H9 (cell line): ENCODE measurements at regions not wholly inside any gene's neighbourhood (a gene's known extent, or its start where the extent isn't known, plus 50 kb on each side); places are given as distances from the start of the nearest gene placed in this dataset.

ENCODE experiments used
- DNase-seq: peaks from one replicate; pipeline ENCODE4 v3.0.0-alpha.2; 2017
- H2AFZ ChIP-seq: one replicate; pipeline ENCODE4 v1.6.1; 2013; ENCODE audit warnings: mild to moderate bottlenecking, low read length, control low read depth, moderate library complexity
- H2AK5ac ChIP-seq: 2 replicates; pipeline ENCODE4 v1.6.1; 2013; ENCODE audit warnings: low read length, control low read depth, mixed read lengths; ENCODE audit not compliant: insufficient read length
- H2BK120ac ChIP-seq: one replicate; pipeline ENCODE4 v1.6.1; 2013; ENCODE audit warnings: low read depth, mild to moderate bottlenecking, low read length, control low read depth, inconsistent platforms; ENCODE audit not compliant: poor library complexity, severe bottlenecking
- H2BK12ac ChIP-seq: 2 replicates; pipeline ENCODE4 v1.6.1; 2013; ENCODE audit warnings: low read length, control low read depth, mixed read lengths, low read depth; ENCODE audit not compliant: insufficient read length
- H2BK15ac ChIP-seq: 2 replicates; pipeline ENCODE4 v1.6.1; 2013; ENCODE audit warnings: low read depth, low read length, control low read depth
- H2BK20ac ChIP-seq: one replicate; pipeline ENCODE4 v1.6.1; 2013; ENCODE audit warnings: low read depth, mild to moderate bottlenecking, low read length, control low read depth, inconsistent platforms; ENCODE audit not compliant: poor library complexity, severe bottlenecking
- H2BK5ac ChIP-seq: 2 replicates; pipeline ENCODE4 v1.6.1; 2013; ENCODE audit warnings: low read length, control low read depth, mixed read lengths; ENCODE audit not compliant: insufficient read length
- H3K14ac ChIP-seq: 2 replicates; pipeline ENCODE4 v1.6.1; 2013; ENCODE audit warnings: low read length, control low read depth; ENCODE audit not compliant: insufficient read depth
- H3K18ac ChIP-seq: 2 replicates; pipeline ENCODE4 v1.6.1; 2013; ENCODE audit warnings: low read depth, mild to moderate bottlenecking, mixed read lengths, low read length, control low read depth; ENCODE audit not compliant: insufficient read length
- H3K23ac ChIP-seq: 2 replicates; pipeline ENCODE4 v1.6.1; 2013; ENCODE audit warnings: low read length, control low read depth, mixed read lengths, low read depth; ENCODE audit not compliant: insufficient read length
- H3K23me2 ChIP-seq: 2 replicates; pipeline ENCODE4 v1.6.1; 2013; ENCODE audit warnings: low read depth, mild to moderate bottlenecking, mixed read lengths, low read length, control low read depth; ENCODE audit not compliant: insufficient read length, poor library complexity, severe bottlenecking
- H3K27ac ChIP-seq: 2 replicates; pipeline ENCODE4 v1.5.1; 2013; ENCODE audit warnings: low read length, control low read depth, mixed read lengths, low read depth; ENCODE audit not compliant: insufficient read length
- H3K27me3 ChIP-seq: 2 replicates; pipeline ENCODE4 v1.6.1; 2013; ENCODE audit warnings: low read length, control low read depth, inconsistent platforms; ENCODE audit not compliant: insufficient read depth
- H3K4ac ChIP-seq: 2 replicates; pipeline ENCODE4 v1.6.1; 2013; ENCODE audit warnings: low read depth, mild to moderate bottlenecking, control low read depth, inconsistent platforms, low read length, moderate library complexity
- H3K4me1 ChIP-seq: 2 replicates; pipeline ENCODE4 v1.6.1; 2013; ENCODE audit warnings: low read length, control low read depth, inconsistent platforms; ENCODE audit not compliant: insufficient read depth
- H3K4me2 ChIP-seq: 2 replicates; pipeline ENCODE4 v1.6.1; 2013; ENCODE audit warnings: low read length, control low read depth, mixed read lengths; ENCODE audit not compliant: insufficient read length, insufficient read depth
- H3K56ac ChIP-seq: 2 replicates; pipeline ENCODE4 v1.6.1; 2013; ENCODE audit warnings: low read depth, mild to moderate bottlenecking, mixed read lengths, low read length, control low read depth; ENCODE audit not compliant: insufficient read length
- H3K79me1 ChIP-seq: 2 replicates; pipeline ENCODE4 v1.6.1; 2013; ENCODE audit warnings: low read depth, mild to moderate bottlenecking, moderate library complexity, low read length, control low read depth, inconsistent platforms; ENCODE audit not compliant: insufficient read depth, poor library complexity, severe bottlenecking
- H3K79me2 ChIP-seq: 2 replicates; pipeline ENCODE4 v1.6.1; 2013; ENCODE audit warnings: low read length, control low read depth, inconsistent platforms; ENCODE audit not compliant: insufficient read depth
- H3K9ac ChIP-seq: 2 replicates; pipeline ENCODE4 v1.6.1; 2013; ENCODE audit warnings: low read length, control low read depth, mixed read lengths; ENCODE audit not compliant: insufficient read length; ENCODE audit errors: extremely low read depth
- H3K9me3 ChIP-seq: one replicate; pipeline ENCODE4 v1.6.1; 2013; ENCODE audit warnings: low read depth, low read length, inconsistent platforms; ENCODE audit not compliant: control insufficient read depth
- H3T11ph ChIP-seq: one replicate; pipeline ENCODE4 v1.6.1; 2013; ENCODE audit warnings: mild to moderate bottlenecking, low read length, control low read depth, inconsistent platforms
- H4K20me1 ChIP-seq: one replicate; pipeline ENCODE4 v1.6.1; 2013; ENCODE audit not compliant: control insufficient read depth, insufficient read length, insufficient read depth
- H4K5ac ChIP-seq: 2 replicates; pipeline ENCODE4 v1.6.1; 2013; ENCODE audit warnings: low read depth, mild to moderate bottlenecking, mixed read lengths, low read length, control low read depth; ENCODE audit not compliant: insufficient read length
- H4K8ac ChIP-seq: replicated peaks from 2 replicates; pipeline ENCODE4 v1.6.1; 2013; ENCODE audit warnings: low read length, control low read depth, mixed read lengths, low read depth; ENCODE audit not compliant: insufficient read length
- H4K91ac ChIP-seq: 2 replicates; pipeline ENCODE4 v1.6.1; 2013; ENCODE audit warnings: low read depth, mild to moderate bottlenecking, moderate library complexity, mixed read lengths, low read length, control low read depth; ENCODE audit not compliant: insufficient read length
- H3K27ac Mint-ChIP-seq, 3 experiments: 2 replicates in 2 of 3; 3 replicates in 1 of 3; pipeline ENCODE4 v1.8.0; 2020 to 2021; ENCODE audit warnings: mixed read lengths in 3 of 3, mild to moderate bottlenecking in 1 of 3, moderate library complexity in 1 of 3
- H3K27me3 Mint-ChIP-seq: 2 replicates; pipeline ENCODE4 v1.8.0; 2021; ENCODE audit warnings: low read depth, mild to moderate bottlenecking, moderate library complexity, mixed read lengths
- H3K36me3 Mint-ChIP-seq, 3 experiments: 2 replicates in 2 of 3; 3 replicates in 1 of 3; pipeline ENCODE4 v1.8.0; 2020 to 2021; ENCODE audit warnings: low read depth in 3 of 3, mixed read lengths in 3 of 3; ENCODE audit not compliant: insufficient read depth in 1 of 3
- H3K4me1 Mint-ChIP-seq, 2 experiments: 2 replicates each; pipeline ENCODE4 v1.8.0; 2020; ENCODE audit warnings: mixed read lengths in 2 of 2
- H3K4me3 Mint-ChIP-seq, 2 experiments: 2 replicates in 1 of 2; 3 replicates in 1 of 2; pipeline ENCODE4 v1.8.0; 2020 to 2021; ENCODE audit warnings: mild to moderate bottlenecking in 2 of 2, mixed read lengths in 2 of 2, moderate library complexity in 1 of 2
- H3K9me3 Mint-ChIP-seq, 2 experiments: 2 replicates in 1 of 2; 3 replicates in 1 of 2; pipeline ENCODE4 v1.8.0; 2020; ENCODE audit warnings: mild to moderate bottlenecking in 2 of 2, mixed read lengths in 2 of 2, moderate library complexity in 1 of 2
- WGBS: extraction: QIAGEN DNeasy Blood & Tissue Kit; methylation state at CpG from one replicate; pipeline ENCODE4 v1.1.7; 2013; ENCODE audit warnings: missing lambda C conversion rate, low lambda C conversion rate, mixed read lengths; ENCODE audit not compliant: insufficient read length; ENCODE audit errors: extremely low coverage; 5-methylcytosine and 5-hydroxymethylcytosine counted together
- TF ChIP-seq, protein P1 (sequence below): fragments of 200-600 bp; sonication (generic); conservative IDR thresholded peaks from 3 replicates; pipeline ENCODE4 v1.8.0; 2021; ENCODE audit warnings: antibody characterized with exemption, mild to moderate bottlenecking

DNA sequence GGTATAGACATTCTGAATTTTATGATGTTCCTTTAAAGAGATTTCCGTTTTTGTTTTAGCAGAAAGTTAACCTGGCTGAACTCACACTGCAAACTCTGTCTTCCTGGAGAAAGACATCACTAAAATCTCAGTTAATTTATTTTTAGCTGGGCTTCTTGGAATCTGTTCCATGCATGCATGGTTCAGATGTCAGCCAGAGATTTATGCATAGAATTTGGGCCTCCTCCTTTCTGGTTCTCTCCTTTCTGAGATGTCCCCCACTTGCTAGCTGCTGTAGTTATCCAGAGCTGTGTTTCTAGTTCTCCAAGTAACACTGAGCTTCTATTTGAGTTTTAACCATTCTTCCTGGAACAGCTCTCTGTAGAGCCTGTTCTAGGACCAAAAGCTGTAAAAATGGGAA is 77.3 kb upstream of the TANC2 start:
- H3K9ac ChIP-seq = no peak overlapping the region
- no peaks in the 10 kb centered on the region for H3K23me2 ChIP-seq
- no peak overlapping the region for H2BK5ac ChIP-seq
- no peak overlapping the region for H3K4me2 ChIP-seq
- H3K4me1 ChIP-seq = peaks cover 7% of the 10 kb centered on the region; the same call in 1 of the 2 replicates
- DNase-seq = no peak
- H4K20me1 ChIP-seq = no peaks in the 10 kb centered on the region
- no peak overlapping the region for H2BK20ac ChIP-seq
- H3K79me2 ChIP-seq = no peaks in the 10 kb centered on the region
- no peak overlapping the region for H3T11ph ChIP-seq
- H3K36me3 Mint-ChIP-seq = peaks cover 0 to 1% (median 0%) of the 10 kb centered on the region in 3 experiments; a peak in 1 of 7 replicates
- no peaks in the 10 kb centered on the region for H3K79me1 ChIP-seq
- H3K4me1 Mint-ChIP-seq = peaks cover 11 to 13% of the 10 kb centered on the region in 2 experiments
- H4K5ac ChIP-seq = no peak overlapping the region
- no peak overlapping the region for H3K56ac ChIP-seq
- H3K27me3 ChIP-seq = no peaks in the 10 kb centered on the region
- no peak overlapping the region for H2AK5ac ChIP-seq
- H3K9me3 Mint-ChIP-seq = peaks cover 0 to 2% of the 10 kb centered on the region in 2 experiments; a peak in 2 of 5 replicates
- H3K18ac ChIP-seq = no peak overlapping the region
- H2BK15ac ChIP-seq = no peak overlapping the region
- no peak overlapping the region for H3K4ac ChIP-seq
- H3K23ac ChIP-seq = no peak overlapping the region
- TF ChIP-seq, protein P1, sequence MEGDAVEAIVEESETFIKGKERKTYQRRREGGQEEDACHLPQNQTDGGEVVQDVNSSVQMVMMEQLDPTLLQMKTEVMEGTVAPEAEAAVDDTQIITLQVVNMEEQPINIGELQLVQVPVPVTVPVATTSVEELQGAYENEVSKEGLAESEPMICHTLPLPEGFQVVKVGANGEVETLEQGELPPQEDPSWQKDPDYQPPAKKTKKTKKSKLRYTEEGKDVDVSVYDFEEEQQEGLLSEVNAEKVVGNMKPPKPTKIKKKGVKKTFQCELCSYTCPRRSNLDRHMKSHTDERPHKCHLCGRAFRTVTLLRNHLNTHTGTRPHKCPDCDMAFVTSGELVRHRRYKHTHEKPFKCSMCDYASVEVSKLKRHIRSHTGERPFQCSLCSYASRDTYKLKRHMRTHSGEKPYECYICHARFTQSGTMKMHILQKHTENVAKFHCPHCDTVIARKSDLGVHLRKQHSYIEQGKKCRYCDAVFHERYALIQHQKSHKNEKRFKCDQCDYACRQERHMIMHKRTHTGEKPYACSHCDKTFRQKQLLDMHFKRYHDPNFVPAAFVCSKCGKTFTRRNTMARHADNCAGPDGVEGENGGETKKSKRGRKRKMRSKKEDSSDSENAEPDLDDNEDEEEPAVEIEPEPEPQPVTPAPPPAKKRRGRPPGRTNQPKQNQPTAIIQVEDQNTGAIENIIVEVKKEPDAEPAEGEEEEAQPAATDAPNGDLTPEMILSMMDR = no peak
- H3K4me3 Mint-ChIP-seq = no peak overlapping the region
- no peaks in the 10 kb centered on the region for H3K27me3 Mint-ChIP-seq
- H2BK12ac ChIP-seq = no peak overlapping the region
- H3K9me3 ChIP-seq = no peaks in the 10 kb centered on the region
- WGBS = no CpG with 5 or more reads among the region's 1 CpG
- no peak overlapping the region for H3K14ac ChIP-seq
- H3K27ac Mint-ChIP-seq = no peak overlapping the region
- no peak overlapping the region for H4K91ac ChIP-seq
- no peak overlapping the region for H4K8ac ChIP-seq
- no peak overlapping the region for H3K27ac ChIP-seq
- H2BK120ac ChIP-seq = no peak overlapping the region
- H2AFZ ChIP-seq = no peak overlapping the region
